Activated CD8-positive, alpha-beta memory T cell treated with anti-CD3 and anti-CD28 coated beads, Interleukin-2, amount 10 ng/mL, durations not matched to agents 7 days and 5 days (primary cell): ENCODE measurements at regions not wholly inside any gene's neighbourhood (a gene's known extent, or its start where the extent isn't known, plus 50 kb on each side); places are given as distances from the start of the nearest gene placed in this dataset.
A peak's percentile ranks its signal among the peaks of the same experiment; 100 is the strongest.

Source experiments
- ATAC-seq: fragments of 150-1000 bp; cut with Tn5 transposase; one replicate; pipeline ENCODE4 v1.10.0; 2021; ENCODE audit warnings: moderate library complexity
- CTCF ChIA-PET: fragments of 350-600 bp; sonication (Branson Sonifier 250); formaldehyde crosslinking; loops from one replicate; lab custom pipeline; 2021; ENCODE audit warnings: antibody characterized with exemption; lab: Charles Lee
- DNase-seq: peaks from one replicate; pipeline ENCODE4 v3.0.0-alpha.2; 2020
- H3K27ac Mint-ChIP-seq: one replicate; pipeline ENCODE4 v1.8.0; 2021; ENCODE audit warnings: mild to moderate bottlenecking, mixed read lengths
- H3K27me3 Mint-ChIP-seq: one replicate; pipeline ENCODE4 v1.8.0; 2021; ENCODE audit warnings: mixed read lengths
- H3K36me3 Mint-ChIP-seq: one replicate; pipeline ENCODE4 v1.8.0; 2021; ENCODE audit warnings: mild to moderate bottlenecking, mixed read lengths
- H3K4me1 Mint-ChIP-seq: one replicate; pipeline ENCODE4 v1.8.0; 2021; ENCODE audit warnings: mixed read lengths
- H3K4me3 Mint-ChIP-seq: one replicate; pipeline ENCODE4 v1.8.0; 2021; ENCODE audit warnings: mild to moderate bottlenecking, moderate library complexity, mixed read lengths
- H3K9me3 Mint-ChIP-seq: one replicate; pipeline ENCODE4 v1.8.0; 2022; ENCODE audit warnings: low read depth, mixed read lengths

DNA sequence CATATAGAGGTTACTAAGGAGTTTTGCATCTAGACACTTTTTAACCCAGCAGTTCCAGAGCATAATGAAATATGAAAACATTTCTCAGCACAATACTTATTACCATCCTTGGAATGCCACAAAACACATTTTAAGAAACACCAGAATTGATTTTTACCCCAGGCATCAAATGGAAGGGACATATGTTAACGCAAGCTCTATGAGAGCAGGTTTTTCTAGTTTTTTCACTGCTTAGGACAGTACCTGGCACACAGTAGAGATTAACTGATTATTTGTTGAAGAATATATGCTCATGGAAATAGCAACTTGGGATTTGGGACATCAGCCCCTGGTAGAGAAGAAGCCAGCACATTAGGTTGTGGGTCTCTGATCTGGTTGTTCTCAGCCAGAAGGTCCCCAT is 67.0 kb upstream of the ARID5B start:
- Mint-ChIP-seq H3K27me3 (no peaks in the 10 kb centered on the region), H3K27ac (no peak overlapping the region), H3K9me3 (no peaks in the 10 kb centered on the region), H3K4me3 (no peak overlapping the region), H3K4me1 (peaks cover 17% of the 10 kb centered on the region), H3K36me3 (no peaks in the 10 kb centered on the region)
- no peak for DNase-seq
- ATAC-seq: no peak
- CTCF ChIA-PET: interaction anchor here (0.8 to 4.1 kb wide), 11 partner anchors 11 to 553 kb away, joined by 3 to 44 read pairs (median 3); no protein-coding TSS in a partner anchor

DNA sequence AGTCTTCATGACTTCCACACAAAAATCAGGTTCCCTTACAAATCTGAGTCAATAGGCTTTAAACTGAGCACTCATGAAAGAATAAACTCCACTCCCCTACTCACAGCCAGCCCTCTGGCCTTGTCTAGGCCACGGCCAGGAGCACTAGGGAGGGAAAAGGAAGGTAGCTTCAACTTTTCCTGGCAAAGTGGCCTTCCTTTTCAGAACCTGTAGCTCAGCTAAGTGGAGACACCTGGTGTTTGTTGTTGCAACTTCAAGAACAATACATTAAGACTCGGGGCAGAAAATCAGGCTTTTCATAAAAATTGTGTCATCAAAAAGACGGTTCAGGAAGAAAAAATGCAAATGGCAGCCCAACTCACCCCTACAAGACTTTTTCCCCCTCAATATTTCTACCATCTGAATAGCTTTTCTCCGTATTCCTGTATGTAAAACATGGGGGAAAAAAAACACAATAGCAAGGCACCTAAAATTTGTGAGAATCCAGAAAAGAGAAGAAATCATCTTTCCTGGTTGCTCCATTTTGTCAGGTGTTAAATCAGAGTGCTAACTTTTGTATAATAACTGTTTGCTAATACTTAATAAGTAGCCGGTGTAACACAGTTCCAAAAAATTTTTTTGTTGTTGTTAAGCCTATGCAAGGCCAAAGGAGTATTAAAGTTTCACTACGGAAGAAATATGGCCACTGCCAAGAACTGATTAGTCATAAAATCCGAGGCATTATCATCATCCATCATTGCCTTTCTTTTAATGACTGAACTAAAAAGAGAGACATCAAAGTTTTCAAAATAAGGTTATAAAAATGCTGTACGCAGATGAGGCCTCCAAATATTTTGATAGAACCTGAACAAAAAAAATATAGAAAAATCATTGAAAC is 66.2 kb upstream of the ARID5B start:
- DNase-seq (no peak), ATAC-seq (peak; percentile 49)
- Mint-ChIP-seq H3K27ac (peak overlapping the region; percentile 38), H3K4me1 (peaks cover 17% of the 10 kb centered on the region), H3K4me3 (no peak overlapping the region), H3K27me3 (no peaks in the 10 kb centered on the region), H3K36me3 (no peaks in the 10 kb centered on the region), H3K9me3 (no peaks in the 10 kb centered on the region)
- CTCF ChIA-PET: interaction anchor here (0.8 to 4.1 kb wide), 11 partner anchors 10 to 554 kb away, joined by 3 to 44 read pairs (median 3); no protein-coding TSS in a partner anchor

DNA sequence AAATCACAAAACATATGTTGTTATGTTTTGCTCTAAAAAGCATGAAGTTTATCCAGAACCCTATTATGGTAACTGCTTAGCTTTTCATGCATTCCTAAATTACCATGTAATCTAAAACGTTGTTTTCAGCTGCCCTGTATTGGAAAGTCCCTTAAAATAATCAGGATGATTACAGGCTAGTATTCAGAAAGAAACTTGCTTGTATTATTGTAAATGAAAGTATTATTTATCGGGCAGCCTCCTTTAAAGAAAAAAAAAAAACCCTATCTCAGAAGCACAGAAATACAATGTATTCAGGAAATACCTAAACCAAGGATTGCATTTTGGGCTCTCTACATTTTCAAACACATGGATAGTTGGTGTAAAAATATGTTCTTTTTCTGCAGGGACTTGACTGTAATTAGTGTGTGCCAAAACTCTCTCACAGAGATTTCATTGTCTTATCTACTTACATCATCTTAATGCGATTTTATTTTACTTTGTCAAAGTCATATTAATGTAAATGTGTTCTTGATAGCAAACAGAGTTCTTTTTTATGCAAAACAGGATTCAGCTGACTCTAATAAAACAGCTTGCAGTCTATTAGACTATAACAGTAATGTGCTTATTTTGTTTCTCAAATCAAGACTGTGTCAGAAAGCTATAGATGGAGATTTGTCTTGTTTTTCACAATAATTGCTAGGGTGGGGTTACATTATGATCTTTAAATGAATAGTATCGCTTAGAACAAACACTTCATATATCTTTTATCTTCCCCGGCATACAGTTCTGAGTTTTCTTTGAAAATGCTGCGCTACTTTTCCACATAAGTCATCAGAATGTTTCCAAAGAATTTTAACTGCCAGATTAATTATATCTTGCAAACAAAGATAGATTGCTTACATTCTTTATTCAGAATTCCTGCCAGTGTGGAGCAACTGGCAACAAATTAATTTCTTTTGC is 65.3 kb upstream of the ARID5B start:
- peaks cover 17% of the 10 kb centered on the region for H3K4me1 Mint-ChIP-seq
- H3K27me3 Mint-ChIP-seq: no peaks in the 10 kb centered on the region
- no peaks in the 10 kb centered on the region for H3K9me3 Mint-ChIP-seq
- DNase-seq (no peak), ATAC-seq (no peak)
- CTCF ChIA-PET: interaction anchor here (1.0 to 4.1 kb wide), 4 partner anchors 9 to 103 kb away, joined by 3 to 44 read pairs (median 4); no protein-coding TSS in a partner anchor
- H3K27ac Mint-ChIP-seq: no peak overlapping the region
- no peaks in the 10 kb centered on the region for H3K36me3 Mint-ChIP-seq
- H3K4me3 Mint-ChIP-seq: no peak overlapping the region

DNA sequence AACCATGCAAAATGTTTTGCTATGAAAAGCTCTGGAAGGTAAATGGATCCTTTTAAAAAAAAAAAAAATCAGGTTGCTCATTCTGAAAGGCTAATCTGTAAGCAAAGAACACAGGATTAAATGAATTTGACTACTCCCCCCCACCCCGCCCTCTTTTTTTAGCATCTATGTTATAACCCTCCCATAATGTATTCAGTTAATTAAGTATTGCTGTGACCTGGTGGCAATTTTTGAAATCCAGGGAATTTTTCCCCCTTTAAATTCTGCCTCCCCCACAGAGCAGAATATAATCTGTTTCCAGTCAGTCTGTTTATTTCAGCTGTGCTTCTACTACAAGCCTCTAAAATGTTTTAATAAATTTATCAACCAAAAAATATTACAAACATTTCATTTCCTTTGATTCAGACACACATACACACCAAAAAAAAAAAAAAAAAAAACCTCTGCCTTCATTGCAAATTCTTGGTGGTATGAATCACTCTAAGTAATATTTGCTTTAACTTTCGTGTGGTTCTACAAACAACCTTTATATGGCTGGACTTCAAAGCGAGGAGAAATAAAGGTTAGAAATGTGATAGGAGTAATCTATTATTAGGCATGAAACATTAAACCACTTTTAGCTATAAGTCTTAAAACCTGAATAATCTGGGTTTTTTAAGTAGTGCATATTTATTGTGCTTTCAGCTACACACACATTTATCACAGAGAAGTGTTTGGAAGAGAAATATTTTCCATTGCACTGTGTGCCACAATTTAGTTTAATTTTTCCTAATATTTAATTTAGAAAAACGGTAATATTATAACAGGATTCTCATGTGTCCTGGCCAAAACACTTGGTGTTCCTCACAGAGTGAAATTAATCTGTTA is 64.4 kb upstream of the ARID5B start:
- peaks cover 17% of the 10 kb centered on the region for H3K4me1 Mint-ChIP-seq

DNA sequence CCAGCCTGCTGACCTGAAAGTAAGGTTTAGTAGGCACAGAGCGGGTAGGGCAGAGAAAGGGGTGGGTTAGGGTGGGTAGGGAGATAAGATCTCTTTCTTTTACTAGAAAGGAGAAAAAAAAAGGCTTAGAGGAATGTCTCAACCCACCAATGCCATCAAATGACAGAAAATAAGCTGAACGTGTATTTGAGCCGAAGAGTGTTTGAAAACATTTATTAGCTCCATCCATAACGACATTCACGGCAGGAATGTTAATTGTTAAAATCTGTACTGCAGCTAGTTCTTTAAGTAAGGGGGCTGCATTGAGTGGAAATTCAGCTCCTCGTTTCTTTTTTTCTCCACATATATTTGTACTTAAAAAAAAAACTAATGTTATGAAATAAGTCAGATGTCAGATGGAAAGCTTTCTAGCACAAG is 63.7 kb upstream of the ARID5B start:
- no peak for DNase-seq
- Mint-ChIP-seq H3K27ac (no peak overlapping the region), H3K9me3 (no peaks in the 10 kb centered on the region), H3K27me3 (no peaks in the 10 kb centered on the region), H3K36me3 (no peaks in the 10 kb centered on the region), H3K4me1 (peaks cover 17% of the 10 kb centered on the region), H3K4me3 (no peak overlapping the region)
- ATAC-seq: no peak
- CTCF ChIA-PET: interaction anchor here (1.2 kb wide), 1 partner anchor 87 kb away, joined by 4 read pairs; no protein-coding TSS in a partner anchor

More for the DNA sequence above, 64.4 kb upstream of the ARID5B start:
- CTCF ChIA-PET: interaction anchor here (1.0 to 4.1 kb wide), 3 partner anchors 10 to 104 kb away, joined by 3 to 44 read pairs (median 6); no protein-coding TSS in a partner anchor
- Mint-ChIP-seq H3K9me3 (no peaks in the 10 kb centered on the region), H3K27me3 (no peaks in the 10 kb centered on the region), H3K36me3 (no peaks in the 10 kb centered on the region), H3K4me3 (no peak overlapping the region), H3K27ac (no peak overlapping the region)
- no peak for ATAC-seq
- DNase-seq: no peak

DNA sequence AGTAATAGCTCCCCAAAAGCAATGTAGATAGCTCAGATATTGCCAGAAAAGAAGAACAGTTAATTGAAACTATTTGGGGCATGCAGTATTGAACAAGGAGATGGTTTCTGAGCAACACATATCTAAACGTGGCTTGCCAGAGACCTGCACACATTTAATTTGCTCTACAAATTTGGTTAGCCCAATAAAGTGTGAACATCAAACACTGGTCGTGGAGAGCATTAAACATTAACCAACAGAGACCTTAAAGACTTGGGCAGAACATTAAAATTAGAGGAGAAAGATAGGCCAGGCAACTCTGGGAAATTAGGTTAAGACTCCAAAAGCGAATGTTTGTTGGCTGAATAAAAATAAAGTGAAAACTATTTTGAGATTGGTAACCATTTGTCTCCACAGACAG is 61.6 kb upstream of the ARID5B start:
- CTCF ChIA-PET: no interaction called here

DNA sequence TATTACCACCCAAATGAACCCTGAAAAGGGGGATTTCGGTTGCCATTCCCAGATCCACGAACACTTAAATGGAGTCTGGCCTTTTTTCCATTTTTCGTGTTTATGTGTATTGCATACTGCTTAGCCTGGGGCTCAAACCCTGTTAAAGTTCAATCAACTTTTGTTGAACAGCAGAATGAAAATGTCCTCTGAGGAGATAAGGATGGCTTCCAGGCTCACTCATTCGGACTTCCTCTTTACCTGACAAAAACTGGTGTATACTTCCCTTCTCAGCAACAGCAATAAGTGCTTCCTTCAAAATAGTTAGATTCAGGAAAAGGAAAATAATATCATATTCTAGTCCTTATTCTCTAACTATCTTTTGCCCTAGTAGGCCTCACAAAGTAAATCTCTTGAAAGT is 61.1 kb upstream of the ARID5B start:
- Mint-ChIP-seq H3K4me3 (no peak overlapping the region), H3K27ac (no peak overlapping the region), H3K9me3 (no peaks in the 10 kb centered on the region), H3K4me1 (peaks cover 12% of the 10 kb centered on the region), H3K27me3 (no peaks in the 10 kb centered on the region), H3K36me3 (no peaks in the 10 kb centered on the region)
- no peak for ATAC-seq
- no peak for DNase-seq
- CTCF ChIA-PET: no interaction called here

More for the DNA sequence above, 61.6 kb upstream of the ARID5B start:
- Mint-ChIP-seq H3K9me3 (no peaks in the 10 kb centered on the region), H3K27me3 (no peaks in the 10 kb centered on the region), H3K36me3 (no peaks in the 10 kb centered on the region), H3K27ac (no peak overlapping the region), H3K4me3 (no peak overlapping the region), H3K4me1 (peaks cover 17% of the 10 kb centered on the region)
- ATAC-seq (no peak), DNase-seq (no peak)

DNA sequence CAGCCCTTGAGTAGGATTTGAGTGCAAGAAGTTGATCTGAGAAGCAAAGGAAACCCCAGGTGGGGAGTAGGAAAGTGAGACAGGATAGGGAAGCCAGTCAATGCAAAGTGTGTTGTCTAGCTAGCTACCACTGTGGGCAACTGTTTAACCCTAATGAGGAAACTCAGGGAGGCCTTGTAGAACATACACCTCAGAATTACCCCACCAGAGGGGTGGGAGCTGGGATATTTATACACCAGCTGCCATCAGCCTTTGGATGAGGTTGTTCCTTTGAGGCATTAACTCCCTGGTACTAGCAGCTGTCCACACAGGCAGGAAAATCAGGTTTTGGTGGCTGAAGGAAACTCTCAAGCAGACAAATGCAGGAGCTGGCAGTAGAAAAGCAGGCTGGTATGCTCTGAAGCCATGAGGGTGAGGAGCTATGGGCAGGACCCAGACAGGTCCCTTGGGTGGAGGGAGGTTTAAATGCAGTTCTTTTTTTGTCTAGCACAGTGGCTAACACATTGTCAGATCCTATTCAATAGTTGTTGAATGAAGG is 60.1 kb upstream of the ARID5B start:
- Mint-ChIP-seq H3K27me3 (no peaks in the 10 kb centered on the region), H3K27ac (no peak overlapping the region), H3K36me3 (no peaks in the 10 kb centered on the region), H3K9me3 (no peaks in the 10 kb centered on the region), H3K4me3 (no peak overlapping the region), H3K4me1 (peaks cover 5% of the 10 kb centered on the region)
- CTCF ChIA-PET: interaction anchor here (0.7 to 1.7 kb wide), 2 partner anchors 58 to 90 kb away, joined by 3 to 6 read pairs; no protein-coding TSS in a partner anchor
- no peak for DNase-seq
- no peak for ATAC-seq

DNA sequence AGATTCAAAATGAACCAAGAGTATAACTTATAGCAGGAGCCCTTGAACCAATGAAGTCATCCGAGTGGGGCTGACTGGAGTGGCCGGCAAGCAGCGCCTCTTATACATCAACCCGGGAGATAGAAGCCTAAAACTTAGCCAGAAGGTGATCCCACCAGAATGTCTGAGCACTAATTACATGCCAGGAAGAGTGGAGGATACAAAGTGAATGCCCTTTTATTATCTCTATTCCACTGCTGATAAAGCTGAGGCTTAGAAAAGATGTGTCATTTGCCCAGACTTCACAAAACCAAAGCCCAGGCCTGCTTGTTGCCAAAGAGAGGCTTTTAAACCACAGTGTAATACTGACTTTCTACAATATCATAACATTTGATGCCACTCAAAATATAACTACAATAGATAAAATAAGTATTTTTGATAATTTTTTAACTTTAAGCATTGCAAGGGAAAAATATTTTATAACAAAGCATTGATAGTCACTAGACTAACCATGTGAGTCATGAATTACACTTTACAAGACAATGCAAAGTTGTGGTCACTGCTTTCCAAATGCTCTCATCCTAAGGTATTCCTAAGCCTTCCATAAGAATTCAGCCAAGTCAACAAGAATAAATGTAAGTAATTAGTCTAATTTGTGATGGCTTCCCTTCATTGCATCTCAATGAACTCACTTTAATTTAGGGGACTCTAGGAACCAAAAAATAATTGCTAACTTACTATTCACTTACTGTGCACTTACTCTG is 58.6 kb upstream of the ARID5B start:
- Mint-ChIP-seq H3K27ac (no peak overlapping the region), H3K27me3 (no peaks in the 10 kb centered on the region), H3K4me3 (no peak overlapping the region), H3K9me3 (no peaks in the 10 kb centered on the region), H3K4me1 (peaks cover 8% of the 10 kb centered on the region), H3K36me3 (no peaks in the 10 kb centered on the region)
- CTCF ChIA-PET: no interaction called here
- no peak for ATAC-seq
- DNase-seq: no peak

DNA sequence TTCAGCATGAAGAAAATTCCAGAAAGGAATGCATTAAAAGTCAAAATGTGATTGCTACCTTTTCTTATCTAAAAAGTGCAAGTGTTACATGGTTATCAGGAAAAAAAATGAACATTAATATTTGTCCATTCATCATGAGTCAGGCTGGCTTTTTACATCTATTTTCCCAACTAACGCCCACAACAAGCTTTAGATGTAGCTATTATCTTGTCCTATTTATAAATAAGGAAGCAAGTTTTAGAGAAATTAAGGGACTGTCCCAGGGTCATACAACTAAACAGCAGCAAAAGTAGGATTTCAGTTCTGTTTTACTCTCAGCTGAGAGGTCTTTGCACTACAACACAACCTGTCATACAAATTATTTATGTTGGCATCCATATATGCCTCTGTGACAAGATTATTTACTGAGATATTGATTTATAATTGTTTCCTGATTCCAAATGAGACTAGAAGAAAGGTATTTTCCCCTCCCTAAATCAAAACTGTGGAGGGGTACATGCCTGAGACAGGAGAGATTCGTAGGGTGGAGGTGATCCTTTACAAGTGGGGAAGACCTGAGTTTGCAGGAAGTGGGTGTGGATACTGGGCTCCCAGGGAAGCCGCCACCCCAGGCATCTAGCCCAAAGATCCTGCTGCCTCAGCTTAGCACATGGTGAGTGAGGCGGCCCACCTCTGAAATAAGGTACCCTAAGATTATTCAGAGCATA is 57.2 kb upstream of the ARID5B start:
- Mint-ChIP-seq H3K36me3 (no peaks in the 10 kb centered on the region), H3K4me3 (no peak overlapping the region), H3K4me1 (peaks cover 8% of the 10 kb centered on the region), H3K27ac (no peak overlapping the region), H3K27me3 (no peaks in the 10 kb centered on the region), H3K9me3 (no peaks in the 10 kb centered on the region)
- ATAC-seq (no peak), DNase-seq (no peak)
- CTCF ChIA-PET: no interaction called here

DNA sequence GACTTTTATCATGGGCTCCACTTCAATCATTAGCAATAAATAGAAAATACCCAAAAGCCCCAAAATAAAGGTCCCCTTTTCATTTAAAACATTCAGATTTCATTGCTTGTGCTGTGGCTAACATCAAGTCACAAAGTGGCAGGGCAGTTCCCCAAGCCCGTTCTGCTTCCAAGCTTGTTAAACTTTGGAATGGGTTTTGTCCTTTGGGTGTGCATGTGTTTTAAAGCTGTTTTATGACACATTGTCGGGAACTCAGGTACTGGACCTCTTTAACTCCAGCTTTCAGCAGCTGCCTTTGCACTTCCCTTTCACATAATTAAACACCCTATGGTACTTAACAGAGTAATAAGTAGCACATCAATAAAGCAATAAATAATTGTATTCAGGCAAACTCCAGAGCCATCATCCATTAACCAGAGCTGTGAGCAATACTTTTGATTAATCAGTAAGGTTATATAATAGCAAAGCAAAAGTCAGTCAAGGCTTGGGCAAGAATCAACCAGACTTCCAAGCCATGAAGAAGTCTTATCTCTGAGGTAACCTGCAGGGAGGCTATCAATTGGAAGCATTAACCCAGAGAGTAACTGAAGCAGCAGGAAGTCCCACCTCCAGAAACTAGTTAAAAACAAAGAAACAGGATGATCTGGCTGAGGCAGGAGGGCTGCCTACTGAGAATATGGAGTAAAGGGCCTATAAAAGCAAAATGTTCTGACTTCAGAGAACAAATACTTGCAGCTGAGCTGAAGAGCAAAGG is 56.1 kb upstream of the ARID5B start:
- Mint-ChIP-seq H3K27ac (no peak overlapping the region), H3K9me3 (no peaks in the 10 kb centered on the region), H3K4me3 (no peak overlapping the region), H3K4me1 (peaks cover 8% of the 10 kb centered on the region), H3K27me3 (no peaks in the 10 kb centered on the region), H3K36me3 (no peaks in the 10 kb centered on the region)
- CTCF ChIA-PET: interaction anchor here (0.8 kb wide), 1 partner anchor 10 kb away, joined by 3 read pairs; no protein-coding TSS in a partner anchor
- no peak for ATAC-seq
- DNase-seq: no peak
